ENCODE measurements at regions not wholly inside any gene's neighbourhood (a gene's known extent, or its start where the extent isn't known, plus 50 kb on each side); places are given as distances from the start of the nearest gene placed in this dataset.

DNA sequence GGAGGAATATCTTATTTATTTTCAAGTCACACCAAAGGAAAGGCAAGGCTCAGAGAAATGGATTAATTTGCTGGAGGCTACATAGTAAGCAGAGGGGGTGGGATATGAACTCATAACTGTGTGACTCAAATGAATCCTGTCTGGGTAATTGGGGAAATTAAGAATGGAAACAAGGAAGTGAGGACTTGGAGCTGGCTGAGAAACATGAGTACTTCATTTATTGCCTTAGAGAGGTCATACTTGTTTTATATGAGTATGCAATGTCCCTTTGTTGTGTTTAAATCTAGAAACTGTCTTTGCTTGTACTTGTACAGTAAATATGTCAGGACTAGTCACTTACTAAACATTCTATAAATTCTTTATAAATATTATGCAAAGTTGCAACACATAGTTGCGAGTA lies 2166.7 kb upstream of the PIK3C3 start:
- Histone ChIP-seq H3K4me3 (ENCODE audit: low read length in 3 of 3) (no peak overlapping the region), H3K9ac (ENCODE audit: low read length in 3 of 3) (no peak overlapping the region), H3K9me3 (ENCODE audit: control insufficient read depth in 2 of 3, insufficient read depth in 1 of 3, low read length in 3 of 3) (no peaks in the 10 kb centered on the region), H3K4me1 (ENCODE audit: control insufficient read depth in 2 of 3, insufficient read depth in 2 of 3, low read depth in 1 of 3, low read length in 3 of 3) (no peaks in the 10 kb centered on the region), H3K36me3 (ENCODE audit: control insufficient read depth in 2 of 3, insufficient read depth in 3 of 3, low read length in 3 of 3) (no peaks in the 10 kb centered on the region), H3K27ac (ENCODE audit: low read depth in 2 of 2, low read length in 2 of 2) (no peak overlapping the region), H3K27me3 (ENCODE audit: control insufficient read depth, insufficient read depth, low read length) (no peaks in the 10 kb centered on the region)
- no peak for DNase-seq
- no peak for TF ChIP-seq CTCF (IDR thresholded peaks at IDR 0.05; ENCODE audit: borderline replicate concordance, extremely low read depth, insufficient read depth)
- intact Hi-C loops (cut with DNase I), result no loop called here
- no peak for FAIRE-seq

DNA sequence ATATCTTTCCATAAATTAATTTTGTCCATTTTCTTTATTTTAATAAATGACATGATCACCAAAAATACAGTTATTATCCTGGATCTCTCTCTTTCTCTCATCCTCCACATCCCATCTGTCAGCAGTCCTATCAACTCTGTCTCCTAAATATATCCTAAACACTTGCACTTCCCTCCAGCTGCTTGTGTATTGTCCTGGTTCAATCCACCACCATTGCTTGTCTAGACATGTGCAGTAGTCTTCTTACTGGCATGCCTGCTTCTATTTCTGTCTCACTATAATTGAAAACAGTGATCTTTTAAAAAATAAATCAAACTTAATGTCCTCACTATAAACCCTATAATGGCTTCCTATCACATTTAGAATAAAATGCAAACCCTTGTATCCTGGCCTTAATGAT lies 2168.6 kb upstream of the PIK3C3 start:
- Histone ChIP-seq H3K27ac (ENCODE audit: low read depth in 2 of 2, low read length in 2 of 2) (no peak overlapping the region), H3K9me3 (ENCODE audit: control insufficient read depth in 2 of 3, insufficient read depth in 1 of 3, low read length in 3 of 3) (no peaks in the 10 kb centered on the region), H3K9ac (ENCODE audit: low read length in 3 of 3) (no peak overlapping the region), H3K36me3 (ENCODE audit: control insufficient read depth in 2 of 3, insufficient read depth in 3 of 3, low read length in 3 of 3) (no peaks in the 10 kb centered on the region), H3K4me3 (ENCODE audit: low read length in 3 of 3) (no peak overlapping the region), H3K27me3 (ENCODE audit: control insufficient read depth, insufficient read depth, low read length) (no peaks in the 10 kb centered on the region), H3K4me1 (ENCODE audit: control insufficient read depth in 2 of 3, insufficient read depth in 2 of 3, low read depth in 1 of 3, low read length in 3 of 3) (no peaks in the 10 kb centered on the region)
- no peak for DNase-seq
- FAIRE-seq, result no peak
- intact Hi-C loops (cut with DNase I), result no loop called here
- TF ChIP-seq CTCF (IDR thresholded peaks at IDR 0.05; ENCODE audit: borderline replicate concordance, extremely low read depth, insufficient read depth), result no peak

DNA sequence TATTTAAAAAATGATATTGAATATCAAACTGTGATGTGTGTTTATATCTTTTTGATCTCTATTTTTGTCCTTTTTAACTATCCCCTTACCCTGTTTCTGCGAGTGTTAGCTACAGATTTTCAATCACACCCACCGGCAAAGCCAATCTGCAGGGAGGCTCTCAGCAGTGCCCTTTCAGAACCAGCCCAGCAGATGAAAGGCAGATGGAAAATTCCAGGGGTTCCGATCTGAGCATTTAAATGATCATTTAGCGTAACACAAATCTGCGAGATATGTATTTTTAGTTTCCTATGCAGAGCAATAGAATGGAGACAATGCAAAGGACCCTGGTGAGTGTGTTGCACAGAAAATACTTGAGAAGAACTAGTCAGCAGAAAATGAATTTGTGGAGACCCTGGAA lies 2170.5 kb upstream of the PIK3C3 start:
- Histone ChIP-seq H3K4me1 (ENCODE audit: control insufficient read depth in 2 of 3, insufficient read depth in 2 of 3, low read depth in 1 of 3, low read length in 3 of 3) (no peaks in the 10 kb centered on the region), H3K9ac (ENCODE audit: low read length in 3 of 3) (no peak overlapping the region), H3K27me3 (ENCODE audit: control insufficient read depth, insufficient read depth, low read length) (no peaks in the 10 kb centered on the region), H3K9me3 (ENCODE audit: control insufficient read depth in 2 of 3, insufficient read depth in 1 of 3, low read length in 3 of 3) (no peaks in the 10 kb centered on the region), H3K36me3 (ENCODE audit: control insufficient read depth in 2 of 3, insufficient read depth in 3 of 3, low read length in 3 of 3) (no peaks in the 10 kb centered on the region), H3K27ac (ENCODE audit: low read depth in 2 of 2, low read length in 2 of 2) (no peak overlapping the region), H3K4me3 (ENCODE audit: low read length in 3 of 3) (no peak overlapping the region)
- FAIRE-seq, result no peak
- no peak for TF ChIP-seq CTCF (IDR thresholded peaks at IDR 0.05; ENCODE audit: borderline replicate concordance, extremely low read depth, insufficient read depth)
- DNase-seq, result no peak
- intact Hi-C loops (cut with DNase I), result no loop called here

GRCh38 chr18:39781565-39781964 lies 2173.5 kb upstream of the PIK3C3 start:
- DNase-seq (no peak), FAIRE-seq (no peak)
- Histone ChIP-seq H3K4me3 (ENCODE audit: low read length in 3 of 3) (no peak overlapping the region), H3K27ac (ENCODE audit: low read depth in 2 of 2, low read length in 2 of 2) (no peak overlapping the region), H3K4me1 (ENCODE audit: control insufficient read depth in 2 of 3, insufficient read depth in 2 of 3, low read depth in 1 of 3, low read length in 3 of 3) (no peaks in the 10 kb centered on the region), H3K9me3 (ENCODE audit: control insufficient read depth in 2 of 3, insufficient read depth in 1 of 3, low read length in 3 of 3) (no peaks in the 10 kb centered on the region), H3K27me3 (ENCODE audit: control insufficient read depth, insufficient read depth, low read length) (no peaks in the 10 kb centered on the region), H3K9ac (ENCODE audit: low read length in 3 of 3) (no peak overlapping the region), H3K36me3 (ENCODE audit: control insufficient read depth in 2 of 3, insufficient read depth in 3 of 3, low read length in 3 of 3) (no peaks in the 10 kb centered on the region)
- intact Hi-C loops (cut with DNase I), result no loop called here
- no peak for TF ChIP-seq CTCF (IDR thresholded peaks at IDR 0.05; ENCODE audit: borderline replicate concordance, extremely low read depth, insufficient read depth)
